ENCODE measurements at regions not wholly inside any gene's neighbourhood (a gene's known extent, or its start where the extent isn't known, plus 50 kb on each side); places are given as distances from the start of the nearest gene placed in this dataset.

DNA sequence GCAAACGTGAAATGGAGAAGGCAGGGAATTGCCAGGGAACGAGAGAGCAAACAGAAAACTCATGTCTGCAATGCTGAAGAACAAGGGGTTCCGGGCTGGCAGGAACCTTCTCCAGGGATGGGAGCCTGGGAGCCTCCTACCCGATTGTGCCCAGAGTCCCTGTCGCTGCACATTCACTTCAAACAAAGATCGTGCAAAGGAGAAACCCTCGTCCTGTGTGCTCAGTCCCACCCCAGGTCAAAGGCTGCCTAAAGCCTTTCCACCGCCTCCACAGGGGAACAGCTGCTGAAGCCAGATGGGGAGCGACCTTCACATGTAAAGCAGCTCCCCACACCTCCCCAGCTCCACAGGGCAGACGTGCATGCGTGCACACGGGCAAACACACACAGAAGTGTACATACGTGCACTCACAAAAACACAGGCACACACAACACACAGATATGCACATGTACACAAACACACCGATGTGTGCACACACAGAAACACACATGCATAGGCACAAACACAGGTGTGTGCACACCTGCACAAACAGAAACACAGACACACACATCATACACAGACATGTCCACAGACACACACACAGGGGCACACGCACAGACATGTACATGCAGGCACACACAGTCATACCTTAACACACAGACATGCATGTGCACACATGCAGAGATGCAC is 460.1 kb upstream of the SALL3 start:
- DNase-seq (ENCODE audit: extremely low spot score) = no peak
- TF ChIP-seq, protein P1, sequence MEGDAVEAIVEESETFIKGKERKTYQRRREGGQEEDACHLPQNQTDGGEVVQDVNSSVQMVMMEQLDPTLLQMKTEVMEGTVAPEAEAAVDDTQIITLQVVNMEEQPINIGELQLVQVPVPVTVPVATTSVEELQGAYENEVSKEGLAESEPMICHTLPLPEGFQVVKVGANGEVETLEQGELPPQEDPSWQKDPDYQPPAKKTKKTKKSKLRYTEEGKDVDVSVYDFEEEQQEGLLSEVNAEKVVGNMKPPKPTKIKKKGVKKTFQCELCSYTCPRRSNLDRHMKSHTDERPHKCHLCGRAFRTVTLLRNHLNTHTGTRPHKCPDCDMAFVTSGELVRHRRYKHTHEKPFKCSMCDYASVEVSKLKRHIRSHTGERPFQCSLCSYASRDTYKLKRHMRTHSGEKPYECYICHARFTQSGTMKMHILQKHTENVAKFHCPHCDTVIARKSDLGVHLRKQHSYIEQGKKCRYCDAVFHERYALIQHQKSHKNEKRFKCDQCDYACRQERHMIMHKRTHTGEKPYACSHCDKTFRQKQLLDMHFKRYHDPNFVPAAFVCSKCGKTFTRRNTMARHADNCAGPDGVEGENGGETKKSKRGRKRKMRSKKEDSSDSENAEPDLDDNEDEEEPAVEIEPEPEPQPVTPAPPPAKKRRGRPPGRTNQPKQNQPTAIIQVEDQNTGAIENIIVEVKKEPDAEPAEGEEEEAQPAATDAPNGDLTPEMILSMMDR (IDR thresholded peaks at IDR 0.05; ENCODE audit: control extremely low read depth, extremely low read depth, low read depth, missing control alignments) = no peak
- POLR2A ChIA-PET = no interaction called here
- CTCF ChIA-PET = no interaction called here

DNA sequence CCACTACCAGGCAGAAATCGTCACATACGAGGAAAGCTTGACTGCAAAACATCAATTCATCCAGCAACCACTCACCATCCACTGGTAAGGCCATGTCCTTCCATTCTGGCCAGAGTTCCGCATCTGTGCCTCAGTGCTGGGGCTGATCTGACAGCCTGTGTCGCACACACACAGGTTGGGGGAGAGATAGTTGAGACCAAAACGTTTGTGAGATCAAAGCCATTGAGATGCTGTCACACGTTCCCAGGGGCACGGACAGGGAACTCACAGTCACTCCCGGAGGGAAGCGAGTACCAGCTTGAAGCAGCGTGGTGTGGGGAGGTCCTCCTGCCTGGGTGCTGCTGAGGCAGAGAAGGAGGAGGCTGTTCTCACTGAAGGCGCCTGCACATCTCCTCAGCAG is 458.5 kb upstream of the SALL3 start:
- no peak for DNase-seq (ENCODE audit: extremely low spot score)
- CTCF ChIA-PET = no interaction called here
- TF ChIP-seq, protein P1 (IDR thresholded peaks at IDR 0.05; ENCODE audit: control extremely low read depth, extremely low read depth, low read depth, missing control alignments) = no peak
- POLR2A ChIA-PET = no interaction called here

DNA sequence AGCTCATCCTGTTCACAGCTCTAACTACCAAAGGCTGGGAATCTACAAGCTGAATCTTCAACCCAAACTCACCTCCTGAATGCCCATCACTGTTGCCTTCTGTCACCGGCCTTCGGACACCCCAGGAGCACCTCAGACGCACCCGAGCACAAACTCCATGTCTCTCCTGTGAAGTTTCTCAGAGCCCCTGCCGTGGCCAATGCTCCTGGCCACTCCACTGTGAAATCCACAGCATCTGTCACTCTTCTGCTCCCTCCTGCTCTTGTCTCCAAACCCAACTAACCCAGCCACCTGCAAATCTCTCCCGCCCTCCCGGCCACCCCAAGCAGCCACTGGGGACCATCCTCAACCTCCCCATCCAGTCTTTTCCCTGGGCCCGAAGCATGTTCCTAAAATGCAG is 457.9 kb upstream of the SALL3 start:
- ChIA-PET CTCF (no interaction called here), POLR2A (no interaction called here)
- DNase-seq (ENCODE audit: extremely low spot score) = no peak
- TF ChIP-seq, protein P1 (IDR thresholded peaks at IDR 0.05; ENCODE audit: control extremely low read depth, extremely low read depth, low read depth, missing control alignments) = no peak

- TF ChIP-seq, protein P1 (IDR thresholded peaks at IDR 0.05; ENCODE audit: control extremely low read depth, extremely low read depth, low read depth, missing control alignments) = no peak
- POLR2A ChIA-PET = no interaction called here
- CTCF ChIA-PET = no interaction called here
- no peak for DNase-seq (ENCODE audit: extremely low spot score)
These were observed 457.1 kb upstream of the SALL3 start for GRCh38 chr18:78522507-78522906.

GRCh38 chr18:78523850-78524249 is 455.8 kb upstream of the SALL3 start:
- POLR2A ChIA-PET = no interaction called here
- DNase-seq (ENCODE audit: extremely low spot score) = no peak
- CTCF ChIA-PET = no interaction called here
- TF ChIP-seq, protein P1 (IDR thresholded peaks at IDR 0.05; ENCODE audit: control extremely low read depth, extremely low read depth, low read depth, missing control alignments) = no peak

- CTCF ChIA-PET = no interaction called here
These were observed 454.1 kb upstream of the SALL3 start for GRCh38 chr18:78525366-78526111.

More at GRCh38 chr18:78525366-78526111, 454.1 kb upstream of the SALL3 start:
- DNase-seq (ENCODE audit: extremely low spot score) = no peak
- TF ChIP-seq, protein P1 (IDR thresholded peaks at IDR 0.05; ENCODE audit: control extremely low read depth, extremely low read depth, low read depth, missing control alignments) = no peak
- POLR2A ChIA-PET = no interaction called here

All from GM10248 (cell line).